Neuronal stem cell (in vitro differentiated cells): ENCODE measurements at regions not wholly inside any gene's neighbourhood (a gene's known extent, or its start where the extent isn't known, plus 50 kb on each side); places are given as distances from the start of the nearest gene placed in this dataset.

Source experiments
- DNase-seq: peaks from one replicate; pipeline ENCODE4 v3.0.0-alpha.2; 2013; ENCODE audit warnings: low spot score
- H2AFZ ChIP-seq: one replicate; pipeline ENCODE4 v1.6.1; 2013; ENCODE audit warnings: mild to moderate bottlenecking, low read length, inconsistent platforms
- H2AK5ac ChIP-seq: 2 replicates; pipeline ENCODE4 v1.6.1; 2013; ENCODE audit warnings: low read depth, mild to moderate bottlenecking, inconsistent platforms, low read length, moderate library complexity, mixed read lengths
- H2BK120ac ChIP-seq: 2 replicates; pipeline ENCODE4 v1.6.1; 2013; ENCODE audit warnings: low read depth, mild to moderate bottlenecking, inconsistent platforms, low read length, moderate library complexity, mixed read lengths
- H2BK12ac ChIP-seq: one replicate; pipeline ENCODE4 v1.6.1; 2013; ENCODE audit warnings: low read length, inconsistent platforms
- H2BK15ac ChIP-seq: 2 replicates; pipeline ENCODE4 v1.6.1; 2013; ENCODE audit warnings: mild to moderate bottlenecking, low read length, inconsistent platforms, mixed read lengths
- H2BK5ac ChIP-seq: one replicate; pipeline ENCODE4 v1.6.1; 2013; ENCODE audit warnings: inconsistent platforms, mild to moderate bottlenecking, low read length, moderate library complexity
- H3K14ac ChIP-seq: one replicate; pipeline ENCODE4 v1.6.1; 2013; ENCODE audit warnings: low read length, inconsistent platforms
- H3K18ac ChIP-seq: 2 replicates; pipeline ENCODE4 v1.6.1; 2013; ENCODE audit warnings: low read length, inconsistent platforms
- H3K23ac ChIP-seq: 2 replicates; pipeline ENCODE4 v1.6.1; 2013; ENCODE audit warnings: low read depth, mild to moderate bottlenecking, mixed read lengths, low read length, inconsistent platforms; ENCODE audit not compliant: poor library complexity
- H3K27ac ChIP-seq: replicated peaks from 3 replicates; pipeline ENCODE4 v1.5.1; 2013; ENCODE audit warnings: low read length, inconsistent platforms
- H3K27me3 ChIP-seq, 3 experiments: 2 replicates each; pipeline ENCODE4 v1.6.1; 2013; ENCODE audit warnings: low read length in 3 of 3, mild to moderate bottlenecking in 2 of 3, inconsistent platforms in 1 of 3, low read depth in 1 of 3, mixed read lengths in 1 of 3, moderate library complexity in 1 of 3; ENCODE audit not compliant: control insufficient read depth in 3 of 3, insufficient read depth in 3 of 3
- H3K36me3 ChIP-seq, 2 donors: replicated peaks in 1 of 2; 2 replicates each; pipeline ENCODE4 v1.6.1; 2013; ENCODE audit warnings: low read length in 2 of 2; ENCODE audit not compliant: control insufficient read depth in 2 of 2, insufficient read depth in 2 of 2
- H3K4ac ChIP-seq: 2 replicates; pipeline ENCODE4 v1.6.1; 2013; ENCODE audit warnings: inconsistent platforms, mild to moderate bottlenecking, low read length, moderate library complexity
- H3K4me1 ChIP-seq, 2 donors: 1 replicate in 1 of 2; 2 replicates in 1 of 2; pipeline ENCODE4 v1.6.1; 2013; ENCODE audit warnings: low read length in 2 of 2, low read depth in 1 of 2; ENCODE audit not compliant: control insufficient read depth in 2 of 2, insufficient read depth in 1 of 2
- H3K4me2 ChIP-seq: one replicate; pipeline ENCODE4 v1.6.1; 2013; ENCODE audit warnings: mild to moderate bottlenecking, low read length, inconsistent platforms; ENCODE audit not compliant: insufficient read depth, poor library complexity, severe bottlenecking
- H3K4me3 ChIP-seq, 2 donors: 2 replicates each; pipeline ENCODE4 v1.5.1; 2013; ENCODE audit warnings: low read length in 2 of 2, mild to moderate bottlenecking in 2 of 2, inconsistent platforms in 1 of 2, moderate library complexity in 1 of 2
- H3K79me1 ChIP-seq: one replicate; pipeline ENCODE4 v1.6.1; 2013; ENCODE audit warnings: low read depth, mild to moderate bottlenecking, inconsistent platforms, low read length, moderate library complexity
- H3K9ac ChIP-seq: one replicate; pipeline ENCODE4 v1.6.1; 2013; ENCODE audit warnings: mild to moderate bottlenecking, low read depth, low read length, inconsistent platforms; ENCODE audit not compliant: poor library complexity
- H3K9me3 ChIP-seq, 2 donors: replicated peaks in 1 of 2; 2 replicates each; pipeline versions ENCODE3 to v1.6.1; 2013; ENCODE audit warnings: low read length in 2 of 2, mild to moderate bottlenecking in 2 of 2, inconsistent platforms in 1 of 2, low read depth in 1 of 2, mixed read lengths in 1 of 2, moderate library complexity in 1 of 2; ENCODE audit not compliant: control insufficient read depth in 2 of 2, insufficient read depth in 1 of 2
- H4K8ac ChIP-seq: one replicate; pipeline ENCODE4 v1.6.1; 2013; ENCODE audit warnings: low read depth, mild to moderate bottlenecking, inconsistent platforms, low read length, moderate library complexity
- H4K91ac ChIP-seq: one replicate; pipeline ENCODE4 v1.6.1; 2013; ENCODE audit warnings: low read length, low read depth, mild to moderate bottlenecking, inconsistent platforms; ENCODE audit not compliant: poor library complexity
- WGBS, 2 donors: extraction: QIAGEN DNeasy Blood & Tissue Kit; methylation state at CpG; one replicate each; pipeline ENCODE4 v1.1.7; 2013; ENCODE audit warnings: missing lambda C conversion rate in 2 of 2, mixed read lengths in 1 of 2; ENCODE audit not compliant: insufficient read length in 2 of 2, insufficient replicate concordance in 1 of 2; ENCODE audit errors: extremely low coverage in 2 of 2; 5-methylcytosine and 5-hydroxymethylcytosine counted together

GRCh38 chr9:22373636-22374035 is 73.0 kb upstream of the DMRTA1 start:
- no peak for DNase-seq
- Histone ChIP-seq H3K4me2 (no peak overlapping the region), H4K8ac (no peak overlapping the region), H3K4me1 (peaks cover 0 to 7% of the 10 kb centered on the region in 2 donors), H3K18ac (no peak overlapping the region), H2AK5ac (no peak overlapping the region), H3K79me1 (no peaks in the 10 kb centered on the region), H3K36me3 (no peaks in the 10 kb centered on the region), H2BK15ac (no peak overlapping the region), H3K9me3 (no peaks in the 10 kb centered on the region), H3K4ac (no peak overlapping the region), H3K23ac (no peak overlapping the region), H3K9ac (no peak overlapping the region), H2BK12ac (no peak overlapping the region), H3K27ac (peak overlapping the region; percentile 74), H3K4me3 (no peak overlapping the region), H2AFZ (no peak overlapping the region), H4K91ac (no peak overlapping the region), H3K14ac (no peak overlapping the region), H3K27me3 (no peaks in the 10 kb centered on the region), H2BK120ac (no peak overlapping the region), H2BK5ac (no peak overlapping the region)
- WGBS, 2 donors, result no CpG with 5 or more reads among the region's 2 CpGs

- no peak overlapping the region for H2BK12ac ChIP-seq
- no peak overlapping the region for H3K4me2 ChIP-seq
- no peaks in the 10 kb centered on the region for H3K79me1 ChIP-seq
- no peak overlapping the region for H2BK5ac ChIP-seq
- no peak overlapping the region for H3K4me3 ChIP-seq
- H3K23ac ChIP-seq, result no peak overlapping the region
- no peak overlapping the region for H3K4ac ChIP-seq
- peaks cover 0 to 10% of the 10 kb centered on the region in 2 donors for H3K4me1 ChIP-seq
- no peak overlapping the region for H2BK15ac ChIP-seq
- no peak overlapping the region for H4K91ac ChIP-seq
- no peak overlapping the region for H2AFZ ChIP-seq
- H3K27ac ChIP-seq, result peak overlapping the region; percentile 74
- H3K9ac ChIP-seq, result no peak overlapping the region
- H3K14ac ChIP-seq, result no peak overlapping the region
- no peak overlapping the region for H2BK120ac ChIP-seq
- no peaks in the 10 kb centered on the region for H3K9me3 ChIP-seq
- no peak overlapping the region for H4K8ac ChIP-seq
- H3K18ac ChIP-seq, result no peak overlapping the region
- no peaks in the 10 kb centered on the region for H3K36me3 ChIP-seq
- no CpG with 5 or more reads among the region's 2 CpGs for WGBS, 2 donors
- no peak for DNase-seq
- H2AK5ac ChIP-seq, result no peak overlapping the region
- no peaks in the 10 kb centered on the region for H3K27me3 ChIP-seq
These were observed 72.6 kb upstream of the DMRTA1 start for GRCh38 chr9:22374051-22374450.

- Histone ChIP-seq H3K9me3 (no peaks in the 10 kb centered on the region), H3K9ac (no peak overlapping the region), H3K4ac (no peak overlapping the region), H3K14ac (no peak overlapping the region), H3K4me1 (peaks cover 0 to 10% of the 10 kb centered on the region in 2 donors), H4K91ac (no peak overlapping the region), H3K23ac (no peak overlapping the region), H2BK120ac (no peak overlapping the region), H2BK5ac (no peak overlapping the region), H2AFZ (no peak overlapping the region), H2BK15ac (no peak overlapping the region), H2AK5ac (no peak overlapping the region), H2BK12ac (no peak overlapping the region), H3K36me3 (no peaks in the 10 kb centered on the region), H3K18ac (no peak overlapping the region), H3K27me3 (no peaks in the 10 kb centered on the region), H4K8ac (no peak overlapping the region), H3K79me1 (no peaks in the 10 kb centered on the region), H3K27ac (peak overlapping the region; percentile 8), H3K4me2 (no peak overlapping the region), H3K4me3 (no peak overlapping the region)
- WGBS, 2 donors, result no CpG with 5 or more reads among the region's 5 CpGs
- DNase-seq, result no peak
These were observed 67.4 kb upstream of the DMRTA1 start for GRCh38 chr9:22379272-22379671.

- Histone ChIP-seq H4K8ac (no peak overlapping the region), H3K4ac (no peak overlapping the region), H3K27me3 (no peaks in the 10 kb centered on the region), H3K4me2 (no peak overlapping the region), H3K27ac (peak overlapping the region; percentile 62), H3K79me1 (no peaks in the 10 kb centered on the region), H2BK12ac (no peak overlapping the region), H3K23ac (no peak overlapping the region), H3K36me3 (no peaks in the 10 kb centered on the region), H3K9ac (no peak overlapping the region), H2BK5ac (no peak overlapping the region), H3K18ac (no peak overlapping the region), H2AFZ (no peak overlapping the region), H3K9me3 (no peaks in the 10 kb centered on the region), H2AK5ac (no peak overlapping the region), H3K14ac (no peak overlapping the region), H4K91ac (no peak overlapping the region), H3K4me1 (peaks cover 0 to 10% of the 10 kb centered on the region in 2 donors), H2BK15ac (no peak overlapping the region), H2BK120ac (no peak overlapping the region), H3K4me3 (no peak overlapping the region)
- no CpG with 5 or more reads among the region's 1 CpG for WGBS, 2 donors
- DNase-seq, result no peak
These were observed 65.5 kb upstream of the DMRTA1 start for GRCh38 chr9:22381170-22381569.
